Heart right ventricle (tissue), 16 donors: ENCODE measurements at regions not wholly inside any gene's neighbourhood (a gene's known extent, or its start where the extent isn't known, plus 50 kb on each side); places are given as distances from the start of the nearest gene placed in this dataset.

ENCODE experiments used
- ATAC-seq, 8 donors: fragments of 200-7000 bp; cut with Tn5 transposase; one replicate each; pipeline ENCODE4 v1.9.1; 2020; ENCODE audit warnings: mild to moderate bottlenecking in 8 of 8, moderate library complexity in 8 of 8, moderate number of reproducible peaks in 1 of 8
- DNase-seq, 2 donors: peaks; one replicate each; pipeline ENCODE4 v3.0.0-alpha.2; 2020
- H3K27ac ChIP-seq, 10 donors: fragments of 200-600 bp; sonication (generic) in 2 of 10; one replicate each; pipeline versions ENCODE4 v1.5.0 to v1.8.0; 2020 to 2022; ENCODE audit warnings: mild to moderate bottlenecking in 3 of 10
- H3K27me3 ChIP-seq, 7 donors: fragments of 200-600 bp; one replicate each; pipeline ENCODE4 v1.8.0; 2021 to 2022; ENCODE audit warnings: mild to moderate bottlenecking in 2 of 7
- H3K36me3 ChIP-seq, 9 donors: fragments of 200-600 bp; sonication (generic) in 1 of 9; one replicate each; pipeline versions ENCODE4 v1.5.0 to v1.8.0; 2020 to 2022; ENCODE audit warnings: mild to moderate bottlenecking in 2 of 9
- H3K4me1 ChIP-seq, 9 donors: fragments of 200-600 bp; sonication (generic) in 1 of 9; one replicate each; pipeline versions ENCODE4 v1.5.0 to v1.8.0; 2020 to 2022; ENCODE audit warnings: mild to moderate bottlenecking in 4 of 9
- H3K4me3 ChIP-seq, 10 donors: fragments of 200-600 bp; sonication (generic) in 2 of 10; one replicate each; pipeline versions ENCODE4 v1.5.0 to v1.8.0; 2020 to 2022; ENCODE audit warnings: mild to moderate bottlenecking in 7 of 10, moderate library complexity in 2 of 10
- H3K9me3 ChIP-seq, 11 donors: fragments of 200-600 bp in 10 of 11; sonication (generic) in 2 of 11; one replicate each; pipeline versions ENCODE4 v1.5.0 to v1.8.0; 2013 to 2022; ENCODE audit warnings: mild to moderate bottlenecking in 2 of 11, control low read depth in 1 of 11, moderate library complexity in 1 of 11
- WGBS, 2 donors: extraction: QIAGEN DNeasy Blood & Tissue Kit; methylation state at CpG; one replicate each; pipeline ENCODE4 v1.1.7; 2013; ENCODE audit warnings: inconsistent platforms in 1 of 2; 5-methylcytosine and 5-hydroxymethylcytosine counted together
- intact Hi-C, 10 donors: fragments of 100-400 bp; cut with DNase I; formaldehyde crosslinking; loops; one replicate each; pipeline versions ENCODE4 v1.11.1 to v1.14.2; 2022
- TF ChIP-seq, protein P1 (sequence below), 9 donors: fragments of 200-600 bp; sonication (generic) in 2 of 9; IDR thresholded peaks; one replicate each; pipeline versions ENCODE4 v1.5.0 to v1.8.0; 2021 to 2022; ENCODE audit warnings: antibody characterized with exemption in 9 of 9, mild to moderate bottlenecking in 5 of 9, moderate library complexity in 1 of 9
- donor health status: Arrhythmogenic right ventricular cardiomyopathy.
- donor health status: ischemic (EF 13 %, LVEDD 7.1; RV severe dilation, severe dysfunction).
- donor health status: healthy with polysubstance abuse.
- donor health status: DM: no; HTN: yes; CAD: no.
- donor health status: DM: no; HTN: no; CAD: no.
- donor health status: ischemic (EF 25% LVEDD 6.9; RV normal size, moderate dysfunction).
- donor health status: ischemic (EF 25% LVEDD 5.7; RV mildly dilated, moderate dysfunction).
- donor health status: healthy.
- donor health status: DM: yes; HTN: yes; CAD: no.
- donor health status: Ischemic cardiomyopathy.
- donor health status: ischemic (EF 35%, LVEDD 5.7; RV mildly dilated, moderate dysfunction).
- donor health status: nonischemic (EF 11% LVEDD 7.7; RV severe dilation, severe dysfunction).
- donor health status: DM: yes; HTN: yes; CAD: no.
- donor health status: PGD.
- donor health status: ischemic (EF 29% LVEDD 5.4; RV normal size, mild dysfunction).
- donor health status: nonischemic (EF 23%, LVEDD 6.1; RV moderate dilation, normal function).

DNA sequence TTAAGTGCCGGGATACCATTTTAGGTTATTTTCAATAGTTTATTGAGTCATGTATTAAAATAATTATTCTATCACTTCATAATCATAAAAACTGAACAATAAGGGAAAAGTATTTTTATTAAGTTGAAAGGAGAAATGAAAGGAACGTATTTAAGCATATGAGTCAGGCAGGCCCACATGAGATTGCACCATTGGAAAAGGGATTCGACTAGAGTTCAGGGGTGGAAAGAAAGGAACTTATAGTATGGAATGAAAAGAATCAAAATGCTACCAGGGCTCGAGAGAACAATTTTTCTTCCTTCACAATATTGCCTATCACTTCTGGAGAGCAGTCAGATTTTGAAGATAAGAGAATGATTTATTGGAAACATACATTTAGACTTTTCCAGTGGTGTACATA lies 516.5 kb upstream of the NETO1 start:
- 78 to 90% methylated on average over 4 of the region's 4 CpGs for WGBS, 2 donors
- H3K27me3 ChIP-seq: no peaks in the 10 kb centered on the region
- DNase-seq (no peak), ATAC-seq (no peak)
- H3K27ac ChIP-seq: no peak overlapping the region
- intact Hi-C loops: no loop called here
- no peaks in the 10 kb centered on the region for H3K4me1 ChIP-seq
- TF ChIP-seq, protein P1, sequence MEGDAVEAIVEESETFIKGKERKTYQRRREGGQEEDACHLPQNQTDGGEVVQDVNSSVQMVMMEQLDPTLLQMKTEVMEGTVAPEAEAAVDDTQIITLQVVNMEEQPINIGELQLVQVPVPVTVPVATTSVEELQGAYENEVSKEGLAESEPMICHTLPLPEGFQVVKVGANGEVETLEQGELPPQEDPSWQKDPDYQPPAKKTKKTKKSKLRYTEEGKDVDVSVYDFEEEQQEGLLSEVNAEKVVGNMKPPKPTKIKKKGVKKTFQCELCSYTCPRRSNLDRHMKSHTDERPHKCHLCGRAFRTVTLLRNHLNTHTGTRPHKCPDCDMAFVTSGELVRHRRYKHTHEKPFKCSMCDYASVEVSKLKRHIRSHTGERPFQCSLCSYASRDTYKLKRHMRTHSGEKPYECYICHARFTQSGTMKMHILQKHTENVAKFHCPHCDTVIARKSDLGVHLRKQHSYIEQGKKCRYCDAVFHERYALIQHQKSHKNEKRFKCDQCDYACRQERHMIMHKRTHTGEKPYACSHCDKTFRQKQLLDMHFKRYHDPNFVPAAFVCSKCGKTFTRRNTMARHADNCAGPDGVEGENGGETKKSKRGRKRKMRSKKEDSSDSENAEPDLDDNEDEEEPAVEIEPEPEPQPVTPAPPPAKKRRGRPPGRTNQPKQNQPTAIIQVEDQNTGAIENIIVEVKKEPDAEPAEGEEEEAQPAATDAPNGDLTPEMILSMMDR (IDR thresholded peaks at IDR 0.05): no peak
- no peaks in the 10 kb centered on the region for H3K36me3 ChIP-seq
- H3K9me3 ChIP-seq: no peaks in the 10 kb centered on the region
- H3K4me3 ChIP-seq: no peak overlapping the region

DNA sequence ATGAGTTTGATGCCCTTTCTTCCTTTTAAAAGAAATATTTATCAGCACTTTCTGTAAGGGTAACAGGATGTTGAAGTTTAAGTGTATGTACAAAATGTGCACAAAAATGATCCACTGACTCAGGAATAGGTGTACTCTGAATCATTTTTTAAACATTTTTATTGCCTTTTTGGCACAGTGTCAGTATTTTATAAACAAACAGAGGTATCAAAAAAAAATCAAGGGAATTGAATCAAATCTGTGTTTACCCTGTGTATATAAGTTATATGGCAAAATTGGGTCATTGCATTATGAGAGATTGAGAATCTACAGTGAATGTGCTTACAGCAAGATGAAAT lies 513.9 kb upstream of the NETO1 start:
- TF ChIP-seq, protein P1 (IDR thresholded peaks at IDR 0.05): no peak
- H3K4me1 ChIP-seq: no peaks in the 10 kb centered on the region
- no peak overlapping the region for H3K4me3 ChIP-seq
- no peaks in the 10 kb centered on the region for H3K36me3 ChIP-seq
- ATAC-seq (no peak), DNase-seq (no peak)
- H3K9me3 ChIP-seq: peaks cover 0 to 1% (median 0%) of the 10 kb centered on the region in 11 donors
- intact Hi-C loops: no loop called here
- no peak overlapping the region for H3K27ac ChIP-seq
- no peaks in the 10 kb centered on the region for H3K27me3 ChIP-seq

DNA sequence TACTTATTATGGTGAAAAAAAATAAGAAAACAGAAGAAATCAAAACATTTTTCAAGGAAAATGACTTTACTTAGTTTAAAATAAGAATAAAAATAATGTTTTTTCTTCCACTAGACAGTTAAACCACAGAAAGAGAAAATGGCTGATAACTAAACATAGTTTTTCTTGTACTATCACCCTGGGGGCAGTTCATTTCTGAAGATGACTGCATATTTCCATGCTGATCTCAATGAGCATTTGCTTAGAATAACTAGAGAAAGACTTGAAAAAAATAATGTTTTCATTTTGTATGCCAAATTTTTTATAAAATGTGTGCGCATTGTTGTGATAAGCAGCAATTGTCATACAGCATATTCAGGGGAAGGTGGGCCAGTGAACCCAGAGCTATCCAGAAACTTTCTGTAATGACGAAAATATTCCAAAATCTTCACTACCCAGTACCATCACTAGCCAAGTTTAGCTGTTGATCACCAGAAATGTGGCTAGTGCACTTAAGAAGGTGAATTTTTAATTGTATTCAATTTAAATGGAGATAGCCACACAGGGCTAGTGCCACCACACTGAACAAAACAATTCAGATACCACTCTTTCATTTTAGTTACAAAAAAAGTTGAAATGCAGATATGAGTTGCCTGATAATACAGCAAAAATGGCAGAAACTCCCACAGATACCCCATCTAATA lies 513.4 kb upstream of the NETO1 start:
- no peaks in the 10 kb centered on the region for H3K27me3 ChIP-seq

DNA sequence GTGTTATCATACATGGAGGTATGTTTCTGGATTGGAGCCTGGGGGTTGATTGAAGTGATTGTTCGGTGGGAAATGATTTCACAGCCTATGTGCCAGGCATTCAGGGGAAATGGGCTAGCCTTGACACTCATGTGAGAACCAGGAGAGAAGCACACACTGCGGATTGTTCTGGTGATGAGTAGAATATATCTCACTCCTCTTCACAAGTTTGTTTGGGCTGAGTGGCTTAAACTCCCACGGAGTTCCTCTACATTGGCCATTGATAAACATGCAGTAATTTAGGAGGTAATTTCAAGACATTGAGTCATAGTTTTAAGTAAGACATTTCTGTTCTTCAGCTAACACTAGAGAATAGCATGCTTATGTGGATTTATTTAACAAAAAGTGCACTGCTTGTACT lies 498.9 kb upstream of the NETO1 start:
- intact Hi-C loops: no loop called here
- Histone ChIP-seq H3K4me1 (no peaks in the 10 kb centered on the region), H3K4me3 (no peak overlapping the region), H3K9me3 (peaks cover 0 to 23% (median 0%) of the 10 kb centered on the region in 11 donors), H3K27ac (no peak overlapping the region), H3K36me3 (no peaks in the 10 kb centered on the region), H3K27me3 (no peaks in the 10 kb centered on the region)
- TF ChIP-seq, protein P1 (IDR thresholded peaks at IDR 0.05): no peak
- 74 to 79% methylated on average over 3 of the region's 3 CpGs for WGBS, 2 donors
- DNase-seq (no peak), ATAC-seq (no peak)

More for the DNA sequence above, 513.4 kb upstream of the NETO1 start:
- Histone ChIP-seq H3K4me3 (no peak overlapping the region), H3K27ac (no peak overlapping the region), H3K9me3 (peaks cover 0 to 6% (median 0%) of the 10 kb centered on the region in 11 donors), H3K4me1 (no peaks in the 10 kb centered on the region), H3K36me3 (no peaks in the 10 kb centered on the region)
- DNase-seq (no peak), ATAC-seq (no peak)
- TF ChIP-seq, protein P1 (IDR thresholded peaks at IDR 0.05): no peak
- 77% methylated on average over 2 of the region's 2 CpGs for WGBS, 2 donors
- intact Hi-C loops: no loop called here
